Peyer's patch (tissue), 4 donors: ENCODE measurements at regions not wholly inside any gene's neighbourhood (a gene's known extent, or its start where the extent isn't known, plus 50 kb on each side); places are given as distances from the start of the nearest gene placed in this dataset.

Experiments used
- POLR2A ChIP-seq, 2 donors: fragments of 450-650 bp; IDR thresholded peaks; one replicate each; pipeline ENCODE4 v1.5.1; 2017; ENCODE audit warnings: antibody characterized with exemption in 2 of 2, mild to moderate bottlenecking in 2 of 2, moderate library complexity in 2 of 2
- TF ChIP-seq, protein P1 (sequence below), 6 experiments: fragments of 450-650 bp in 4 of 6; fragments of 200-600 bp in 2 of 6; sonication (generic) in 1 of 6; IDR thresholded peaks; one replicate each; pipeline ENCODE4 v1.5.1; 2017 to 2019; ENCODE audit warnings: antibody characterized with exemption in 6 of 6, mild to moderate bottlenecking in 3 of 6, moderate library complexity in 1 of 6

DNA sequence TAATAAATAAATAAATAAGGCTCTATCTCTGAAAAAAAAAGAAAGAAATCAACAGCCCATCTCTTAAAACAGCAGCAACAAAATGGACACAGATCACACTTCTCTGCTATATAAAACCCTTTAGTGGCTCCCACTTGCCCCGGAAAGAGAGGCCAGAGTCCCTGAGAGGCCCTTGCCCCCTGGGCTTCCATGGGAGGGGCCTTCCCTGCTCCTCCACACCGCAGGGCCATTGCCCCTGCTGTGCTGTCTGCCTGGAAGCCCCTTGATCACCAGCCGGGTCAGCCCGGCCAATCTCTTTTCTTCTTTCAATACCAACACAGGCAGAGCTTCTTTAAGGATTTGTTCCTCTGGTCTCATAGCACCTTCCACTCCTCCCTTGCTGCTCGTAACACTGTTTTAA, 171.1 kb downstream of the URI1 start:
- TF ChIP-seq POLR2A (IDR thresholded peaks at IDR 0.05): no peak
- TF ChIP-seq, protein P1, sequence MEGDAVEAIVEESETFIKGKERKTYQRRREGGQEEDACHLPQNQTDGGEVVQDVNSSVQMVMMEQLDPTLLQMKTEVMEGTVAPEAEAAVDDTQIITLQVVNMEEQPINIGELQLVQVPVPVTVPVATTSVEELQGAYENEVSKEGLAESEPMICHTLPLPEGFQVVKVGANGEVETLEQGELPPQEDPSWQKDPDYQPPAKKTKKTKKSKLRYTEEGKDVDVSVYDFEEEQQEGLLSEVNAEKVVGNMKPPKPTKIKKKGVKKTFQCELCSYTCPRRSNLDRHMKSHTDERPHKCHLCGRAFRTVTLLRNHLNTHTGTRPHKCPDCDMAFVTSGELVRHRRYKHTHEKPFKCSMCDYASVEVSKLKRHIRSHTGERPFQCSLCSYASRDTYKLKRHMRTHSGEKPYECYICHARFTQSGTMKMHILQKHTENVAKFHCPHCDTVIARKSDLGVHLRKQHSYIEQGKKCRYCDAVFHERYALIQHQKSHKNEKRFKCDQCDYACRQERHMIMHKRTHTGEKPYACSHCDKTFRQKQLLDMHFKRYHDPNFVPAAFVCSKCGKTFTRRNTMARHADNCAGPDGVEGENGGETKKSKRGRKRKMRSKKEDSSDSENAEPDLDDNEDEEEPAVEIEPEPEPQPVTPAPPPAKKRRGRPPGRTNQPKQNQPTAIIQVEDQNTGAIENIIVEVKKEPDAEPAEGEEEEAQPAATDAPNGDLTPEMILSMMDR (IDR thresholded peaks at IDR 0.05): no peak
